OCI-LY3 (cell line): ENCODE measurements at regions not wholly inside any gene's neighbourhood (a gene's known extent, or its start where the extent isn't known, plus 50 kb on each side); places are given as distances from the start of the nearest gene placed in this dataset.

Experiments used
- H2AFZ ChIP-seq: fragments of 200-600, 300-600 bp; shearing (Covaris generic); 2 replicates; pipeline ENCODE4 v1.6.0; 2014; ENCODE audit warnings: antibody characterized with exemption, low read depth, low read length
- H3K27ac ChIP-seq: fragments of 200-600, 300-600 bp; sonication (generic); 2 replicates; pipeline ENCODE4 v1.5.1; 2014; ENCODE audit warnings: mild to moderate bottlenecking, low read length, moderate library complexity, mixed read lengths
- H3K27me3 ChIP-seq: fragments of 200-600, 300-600 bp; sonication (generic); 2 replicates; pipeline ENCODE4 v1.6.1; 2014; ENCODE audit warnings: low read depth, low read length, mixed read lengths
- H3K36me3 ChIP-seq: fragments of 200-600, 300-600 bp; sonication (generic); replicated peaks from 2 replicates; pipeline ENCODE3; 2014; ENCODE audit warnings: low read depth, low read length, mixed read lengths
- H3K4me1 ChIP-seq: fragments of 300-600, 200-600 bp; sonication (generic); 2 replicates; pipeline ENCODE4 v1.6.1; 2014; ENCODE audit warnings: low read length, mixed read lengths
- H3K4me2 ChIP-seq: fragments of 200-600, 300-600 bp; sonication (generic); 2 replicates; pipeline ENCODE4 v1.6.1; 2014; ENCODE audit warnings: low read length, mixed read lengths
- H3K4me3 ChIP-seq: fragments of 300-600, 200-600 bp; sonication (generic); 2 replicates; pipeline ENCODE4 v1.5.1; 2014; ENCODE audit warnings: antibody characterized with exemption, mild to moderate bottlenecking, low read length, moderate library complexity
- H3K79me2 ChIP-seq: fragments of 300-600, 200-600 bp; shearing (Covaris generic); 2 replicates; pipeline ENCODE4 v1.6.1; 2014; ENCODE audit warnings: mild to moderate bottlenecking, low read length, mixed read lengths
- H3K9ac ChIP-seq: fragments of 300-600, 200-600 bp; shearing (Covaris generic); 2 replicates; pipeline ENCODE4 v1.6.0; 2014; ENCODE audit warnings: mild to moderate bottlenecking, low read length, moderate library complexity
- H3K9me3 ChIP-seq: fragments of 200-600, 300-600 bp; shearing (Covaris generic); 2 replicates; pipeline ENCODE4 v1.6.1; 2014; ENCODE audit warnings: low read length, mixed read lengths; ENCODE audit not compliant: insufficient read depth
- H4K20me1 ChIP-seq: fragments of 200-600, 300-600 bp; sonication (generic); 2 replicates; pipeline ENCODE4 v1.6.1; 2016; ENCODE audit warnings: low read length, mixed read lengths; ENCODE audit not compliant: insufficient read depth
- EZH2phosphoT487 ChIP-seq: fragments of 200-600 bp; shearing (Covaris generic); IDR thresholded peaks from 2 replicates; pipeline ENCODE4 v1.6.1; 2018; ENCODE audit warnings: antibody characterized with exemption, mixed run types, low read depth
- TF ChIP-seq, protein P1 (sequence below): fragments of 200-600, 300-600 bp; sonication (generic); IDR thresholded peaks from 2 replicates; pipeline ENCODE4 v1.5.1; 2014; ENCODE audit warnings: antibody characterized with exemption, low read length, low read depth

GRCh38 chr12:88931598-88931997, 351.3 kb upstream of the KITLG start:
- 0 out of 2 replicates have a peak overlapping the region, but pooled peaks have one; percentile 6 for H2AFZ ChIP-seq
- H3K4me3 ChIP-seq = no peak overlapping the region
- H3K9ac ChIP-seq = no peak overlapping the region
- no peaks in the 10 kb centered on the region for H3K79me2 ChIP-seq
- no peak overlapping the region for H3K4me2 ChIP-seq
- no peaks in the 10 kb centered on the region for H3K4me1 ChIP-seq
- H3K9me3 ChIP-seq = no peaks in the 10 kb centered on the region
- no peaks in the 10 kb centered on the region for H3K27me3 ChIP-seq
- no peaks in the 10 kb centered on the region for H4K20me1 ChIP-seq
- TF ChIP-seq, protein P1, sequence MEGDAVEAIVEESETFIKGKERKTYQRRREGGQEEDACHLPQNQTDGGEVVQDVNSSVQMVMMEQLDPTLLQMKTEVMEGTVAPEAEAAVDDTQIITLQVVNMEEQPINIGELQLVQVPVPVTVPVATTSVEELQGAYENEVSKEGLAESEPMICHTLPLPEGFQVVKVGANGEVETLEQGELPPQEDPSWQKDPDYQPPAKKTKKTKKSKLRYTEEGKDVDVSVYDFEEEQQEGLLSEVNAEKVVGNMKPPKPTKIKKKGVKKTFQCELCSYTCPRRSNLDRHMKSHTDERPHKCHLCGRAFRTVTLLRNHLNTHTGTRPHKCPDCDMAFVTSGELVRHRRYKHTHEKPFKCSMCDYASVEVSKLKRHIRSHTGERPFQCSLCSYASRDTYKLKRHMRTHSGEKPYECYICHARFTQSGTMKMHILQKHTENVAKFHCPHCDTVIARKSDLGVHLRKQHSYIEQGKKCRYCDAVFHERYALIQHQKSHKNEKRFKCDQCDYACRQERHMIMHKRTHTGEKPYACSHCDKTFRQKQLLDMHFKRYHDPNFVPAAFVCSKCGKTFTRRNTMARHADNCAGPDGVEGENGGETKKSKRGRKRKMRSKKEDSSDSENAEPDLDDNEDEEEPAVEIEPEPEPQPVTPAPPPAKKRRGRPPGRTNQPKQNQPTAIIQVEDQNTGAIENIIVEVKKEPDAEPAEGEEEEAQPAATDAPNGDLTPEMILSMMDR = no peak
- no peak for TF ChIP-seq EZH2phosphoT487
- H3K36me3 ChIP-seq = no peaks in the 10 kb centered on the region
- H3K27ac ChIP-seq = no peak overlapping the region

GRCh38 chr12:88925454-88925853, 345.2 kb upstream of the KITLG start:
- no peak overlapping the region for H3K9ac ChIP-seq
- H2AFZ ChIP-seq = no peak overlapping the region
- H4K20me1 ChIP-seq = no peaks in the 10 kb centered on the region
- H3K36me3 ChIP-seq = no peaks in the 10 kb centered on the region
- H3K4me2 ChIP-seq = no peak overlapping the region
- H3K4me1 ChIP-seq = peaks cover 13% of the 10 kb centered on the region
- no peaks in the 10 kb centered on the region for H3K79me2 ChIP-seq
- no peaks in the 10 kb centered on the region for H3K9me3 ChIP-seq
- H3K27me3 ChIP-seq = no peaks in the 10 kb centered on the region
- TF ChIP-seq, protein P1 = no peak
- no peak for TF ChIP-seq EZH2phosphoT487
- H3K4me3 ChIP-seq = no peak overlapping the region
- H3K27ac ChIP-seq = no peak overlapping the region

DNA sequence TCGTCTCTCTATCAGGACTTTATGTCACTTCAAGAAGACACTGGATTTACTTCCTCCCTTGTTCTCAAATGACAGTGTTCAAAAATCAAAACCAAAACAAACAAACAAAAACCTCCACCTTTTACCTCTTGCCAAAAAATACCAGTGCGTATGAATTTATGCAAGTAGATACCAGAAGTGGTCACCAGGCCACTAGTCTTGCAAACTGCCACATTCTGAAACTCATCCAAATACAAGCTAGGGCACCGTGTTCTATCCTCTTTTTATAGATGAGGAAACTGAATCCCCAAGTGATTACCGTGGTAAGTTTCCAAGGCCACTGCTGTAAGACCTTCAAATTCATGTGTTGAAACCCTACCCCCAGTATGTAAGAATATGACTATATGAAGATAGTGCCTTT, 343.9 kb upstream of the KITLG start:
- Histone ChIP-seq H3K4me2 (no peak overlapping the region), H3K27me3 (no peaks in the 10 kb centered on the region), H4K20me1 (no peaks in the 10 kb centered on the region), H3K9me3 (no peaks in the 10 kb centered on the region), H3K79me2 (no peaks in the 10 kb centered on the region), H3K9ac (no peak overlapping the region), H3K4me1 (peaks cover 13% of the 10 kb centered on the region), H3K36me3 (no peaks in the 10 kb centered on the region), H2AFZ (no peak overlapping the region), H3K4me3 (no peak overlapping the region), H3K27ac (no peak overlapping the region)
- TF ChIP-seq, protein P1 = no peak
- TF ChIP-seq EZH2phosphoT487 = no peak

DNA sequence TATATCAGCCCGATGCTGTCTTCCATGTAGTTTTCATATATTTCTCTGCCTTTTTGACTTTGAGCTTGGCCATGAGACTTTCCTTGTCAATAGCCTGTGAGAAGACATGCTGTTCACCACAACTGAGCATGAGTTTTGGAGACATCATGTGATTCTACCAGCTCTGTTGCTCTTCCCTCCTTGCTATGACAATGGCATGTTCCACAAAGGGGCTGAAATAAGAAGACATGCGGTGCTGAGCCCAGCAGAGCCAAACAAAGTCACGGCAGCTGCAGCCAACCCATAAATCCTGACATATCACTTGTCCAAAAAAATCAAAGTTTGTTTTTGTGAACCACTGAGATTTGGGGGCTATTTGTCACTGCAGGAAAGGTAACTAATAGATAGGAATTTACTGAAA, 343.4 kb upstream of the KITLG start:
- Histone ChIP-seq H2AFZ (no peak overlapping the region), H3K4me2 (no peak overlapping the region), H3K36me3 (no peaks in the 10 kb centered on the region), H3K4me3 (no peak overlapping the region), H3K79me2 (no peaks in the 10 kb centered on the region), H3K27ac (no peak overlapping the region), H4K20me1 (no peaks in the 10 kb centered on the region), H3K4me1 (peaks cover 13% of the 10 kb centered on the region), H3K27me3 (no peaks in the 10 kb centered on the region), H3K9ac (no peak overlapping the region), H3K9me3 (no peaks in the 10 kb centered on the region)
- TF ChIP-seq, protein P1 = no peak
- TF ChIP-seq EZH2phosphoT487 = no peak
